ENCODE measurements at regions not wholly inside any gene's neighbourhood (a gene's known extent, or its start where the extent isn't known, plus 50 kb on each side); places are given as distances from the start of the nearest gene placed in this dataset.
"Not testable (repeated sequence)": the region's sequence is repeated elsewhere in the genome, so short reads cannot be mapped to it uniquely, and the experiment has no call there.

DNA sequence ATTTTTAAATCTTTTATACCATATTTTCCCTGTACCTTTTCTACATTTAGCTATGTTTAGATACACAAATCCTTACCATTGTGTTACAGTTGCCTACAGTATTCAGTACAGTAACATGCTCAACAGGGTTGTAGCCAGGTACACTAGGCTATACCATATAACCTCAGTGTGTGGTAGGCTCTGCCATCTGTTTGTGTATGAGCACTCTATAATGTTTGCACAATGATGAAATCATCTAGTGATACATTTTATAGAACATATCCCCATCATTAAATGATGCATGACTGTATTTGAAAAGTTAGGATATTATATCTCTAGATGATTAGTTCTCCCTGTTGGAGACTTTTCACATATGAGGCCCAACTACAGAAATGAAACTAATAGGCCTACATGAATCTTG lies 188.6 kb downstream of the STK31 start:
- Histone ChIP-seq H2AFZ (ENCODE audit: low read depth, low read length) (no peak overlapping the region), H3K4me2 (ENCODE audit: insufficient read depth, low read length) (no peak overlapping the region), H3K9me1 (replicated peaks; ENCODE audit: control insufficient read depth, extremely low read depth, insufficient read depth, low read length) (no peaks in the 10 kb centered on the region), H3K9ac (replicated peaks; ENCODE audit: extremely low read depth, insufficient read depth, low read length) (no peak overlapping the region), H3K27ac (ENCODE audit: insufficient read depth, low read depth, low read length) (no peak overlapping the region), H3K79me2 (ENCODE audit: control insufficient read depth, insufficient read depth, low read length) (no peaks in the 10 kb centered on the region), H3K4me3 (replicated peaks in 1 of 3; ENCODE audit: insufficient read depth in 1 of 3, low read depth in 1 of 3, low read length in 3 of 3) (no peak overlapping the region), H4K20me1 (replicated peaks; ENCODE audit: control insufficient read depth, extremely low read depth, insufficient read depth, low read length) (no peaks in the 10 kb centered on the region), H3K4me1 (ENCODE audit: control insufficient read depth, extremely low read depth, insufficient read depth, low read length) (no peaks in the 10 kb centered on the region), H3K27me3 (ENCODE audit: control insufficient read depth in 2 of 2, insufficient read depth in 2 of 2, low read length in 2 of 2) (no peaks in the 10 kb centered on the region), H3K9me3 (replicated peaks; ENCODE audit: control insufficient read depth, insufficient read depth, low read length) (no peaks in the 10 kb centered on the region), H3K36me3 (ENCODE audit: control insufficient read depth in 2 of 2, extremely low read depth in 1 of 2, insufficient read depth in 2 of 2, low read length in 2 of 2) (no peaks in the 10 kb centered on the region)
- no peak for DNase-seq (ENCODE audit: low read depth, low spot score)
- no peak for TF ChIP-seq EZH2 (IDR thresholded peaks at IDR 0.05; ENCODE audit: borderline replicate concordance, low read depth, low read length, severe bottlenecking)
- TF ChIP-seq JUN (IDR thresholded peaks at IDR 0.05; ENCODE audit: borderline replicate concordance, insufficient read depth, insufficient read length, low read depth) = no peak
- TF ChIP-seq FOS (IDR thresholded peaks at IDR 0.05; ENCODE audit: borderline replicate concordance, insufficient read depth, low read length) = no peak
- TF ChIP-seq POLR2A (IDR thresholded peaks at IDR 0.05; ENCODE audit: low read depth, low read length) = no peak
- TF ChIP-seq POLR2AphosphoS5 (IDR thresholded peaks at IDR 0.05; ENCODE audit: insufficient read depth, low read depth, low read length) = no peak
- TF ChIP-seq, protein P1, sequence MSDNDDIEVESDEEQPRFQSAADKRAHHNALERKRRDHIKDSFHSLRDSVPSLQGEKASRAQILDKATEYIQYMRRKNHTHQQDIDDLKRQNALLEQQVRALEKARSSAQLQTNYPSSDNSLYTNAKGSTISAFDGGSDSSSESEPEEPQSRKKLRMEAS (IDR thresholded peaks at IDR 0.05; ENCODE audit: insufficient read depth, insufficient read length) = no peak
- no peak for TF ChIP-seq GATA2 (IDR thresholded peaks at IDR 0.05; ENCODE audit: insufficient read depth, insufficient read length, low read depth, low read length)
- no peak for TF ChIP-seq MYC (IDR thresholded peaks at IDR 0.05; ENCODE audit: low read depth, low read length)
- TF ChIP-seq, protein P2, sequence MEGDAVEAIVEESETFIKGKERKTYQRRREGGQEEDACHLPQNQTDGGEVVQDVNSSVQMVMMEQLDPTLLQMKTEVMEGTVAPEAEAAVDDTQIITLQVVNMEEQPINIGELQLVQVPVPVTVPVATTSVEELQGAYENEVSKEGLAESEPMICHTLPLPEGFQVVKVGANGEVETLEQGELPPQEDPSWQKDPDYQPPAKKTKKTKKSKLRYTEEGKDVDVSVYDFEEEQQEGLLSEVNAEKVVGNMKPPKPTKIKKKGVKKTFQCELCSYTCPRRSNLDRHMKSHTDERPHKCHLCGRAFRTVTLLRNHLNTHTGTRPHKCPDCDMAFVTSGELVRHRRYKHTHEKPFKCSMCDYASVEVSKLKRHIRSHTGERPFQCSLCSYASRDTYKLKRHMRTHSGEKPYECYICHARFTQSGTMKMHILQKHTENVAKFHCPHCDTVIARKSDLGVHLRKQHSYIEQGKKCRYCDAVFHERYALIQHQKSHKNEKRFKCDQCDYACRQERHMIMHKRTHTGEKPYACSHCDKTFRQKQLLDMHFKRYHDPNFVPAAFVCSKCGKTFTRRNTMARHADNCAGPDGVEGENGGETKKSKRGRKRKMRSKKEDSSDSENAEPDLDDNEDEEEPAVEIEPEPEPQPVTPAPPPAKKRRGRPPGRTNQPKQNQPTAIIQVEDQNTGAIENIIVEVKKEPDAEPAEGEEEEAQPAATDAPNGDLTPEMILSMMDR (IDR thresholded peaks at IDR 0.05; ENCODE audit: extremely low read depth in 1 of 2, insufficient read depth in 1 of 2, low read depth in 1 of 2, low read length in 2 of 2) = no peak
- dilution Hi-C loops (cut with MboI; ENCODE audit: extremely low pct_ligation_motif_present, low sequenced_read_pairs) (no loop called here), intact Hi-C loops (cut with micrococcal nuclease) (no loop called here)
- ChIA-PET POLR2A (no interaction called here), CTCF (interaction anchor here (0.7 kb wide), 2 partner anchors 9 to 213 kb away, joined by 3 to 4 read pairs; no protein-coding TSS in a partner anchor)
- FAIRE-seq = no peak
- no TSS peak for BruUV-seq (replicated peaks)

DNA sequence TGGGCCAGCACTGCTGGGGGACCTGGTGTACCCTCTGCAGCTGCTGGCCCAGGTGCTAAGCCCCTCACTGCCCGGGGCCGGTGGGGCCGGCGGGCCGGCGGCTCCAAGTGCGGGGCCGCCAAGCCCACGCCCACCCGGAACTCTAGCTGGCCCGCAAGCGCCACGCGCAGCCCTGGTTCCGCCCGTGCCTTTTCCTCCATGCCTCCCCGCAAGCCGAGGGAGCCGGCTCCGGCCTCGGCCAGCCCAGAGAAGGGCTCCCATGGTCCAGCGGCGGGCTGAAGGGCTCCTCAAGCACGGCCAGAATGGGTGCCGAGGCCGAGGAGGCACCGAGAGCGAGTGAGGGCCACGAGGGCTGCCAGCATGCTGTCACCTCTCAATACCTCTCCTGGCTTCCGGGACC lies 194.9 kb downstream of the STK31 start:
- CTCF ChIA-PET; dilution Hi-C loops (cut with MboI; ENCODE audit: extremely low pct_ligation_motif_present, low sequenced_read_pairs); FAIRE-seq: not testable (repeated sequence)

More for the DNA sequence above, 194.9 kb downstream of the STK31 start:
- BruUV-seq (replicated peaks); H3K9ac ChIP-seq (replicated peaks; ENCODE audit: extremely low read depth, insufficient read depth, low read length); H3K27ac ChIP-seq (ENCODE audit: insufficient read depth, low read depth, low read length); H3K27me3 ChIP-seq (ENCODE audit: control insufficient read depth in 2 of 2, insufficient read depth in 2 of 2, low read length in 2 of 2); DNase-seq (ENCODE audit: low read depth, low spot score); intact Hi-C loops (cut with micrococcal nuclease); H3K9me3 ChIP-seq (replicated peaks; ENCODE audit: control insufficient read depth, insufficient read depth, low read length); H3K4me1 ChIP-seq (ENCODE audit: control insufficient read depth, extremely low read depth, insufficient read depth, low read length); H2AFZ ChIP-seq (ENCODE audit: low read depth, low read length); H3K9me1 ChIP-seq (replicated peaks; ENCODE audit: control insufficient read depth, extremely low read depth, insufficient read depth, low read length); H3K36me3 ChIP-seq (ENCODE audit: control insufficient read depth in 2 of 2, extremely low read depth in 1 of 2, insufficient read depth in 2 of 2, low read length in 2 of 2); H3K4me3 ChIP-seq (replicated peaks in 1 of 3; ENCODE audit: insufficient read depth in 1 of 3, low read depth in 1 of 3, low read length in 3 of 3); POLR2A ChIA-PET; H4K20me1 ChIP-seq (replicated peaks; ENCODE audit: control insufficient read depth, extremely low read depth, insufficient read depth, low read length); H3K79me2 ChIP-seq (ENCODE audit: control insufficient read depth, insufficient read depth, low read length); H3K4me2 ChIP-seq (ENCODE audit: insufficient read depth, low read length): not testable (repeated sequence)

Measured in endothelial cell of umbilical vein (primary cell).